HuH-7.5 (cell line): ENCODE measurements at regions not wholly inside any gene's neighbourhood (a gene's known extent, or its start where the extent isn't known, plus 50 kb on each side); places are given as distances from the start of the nearest gene placed in this dataset.
"Not testable (repeated sequence)": the region's sequence is repeated elsewhere in the genome, so short reads cannot be mapped to it uniquely, and the experiment has no call there.

Source experiments
- DNase-seq: peaks from one replicate; pipeline ENCODE4 v3.0.0; 2011; ENCODE audit warnings: low spot score

DNA sequence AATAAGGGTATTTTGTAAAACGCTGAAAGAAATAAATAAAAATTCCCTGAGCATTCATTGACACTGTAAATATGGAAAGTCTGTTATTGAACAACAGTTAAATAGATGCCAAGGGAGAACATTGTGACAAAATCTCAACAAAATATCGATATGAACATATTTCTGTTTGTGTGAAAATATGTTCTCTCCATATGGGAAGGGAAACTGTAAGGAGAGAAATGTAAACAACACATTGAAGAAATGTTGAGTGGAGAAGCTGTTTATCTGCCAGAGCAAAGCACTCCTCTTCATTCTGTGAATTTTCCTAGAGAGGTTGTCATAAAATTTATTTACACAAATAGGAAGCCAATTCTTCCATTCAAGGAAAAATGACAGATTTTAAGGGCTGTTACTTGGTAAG, 57.1 kb upstream of the EOMES start:
- no peak for DNase-seq

DNA sequence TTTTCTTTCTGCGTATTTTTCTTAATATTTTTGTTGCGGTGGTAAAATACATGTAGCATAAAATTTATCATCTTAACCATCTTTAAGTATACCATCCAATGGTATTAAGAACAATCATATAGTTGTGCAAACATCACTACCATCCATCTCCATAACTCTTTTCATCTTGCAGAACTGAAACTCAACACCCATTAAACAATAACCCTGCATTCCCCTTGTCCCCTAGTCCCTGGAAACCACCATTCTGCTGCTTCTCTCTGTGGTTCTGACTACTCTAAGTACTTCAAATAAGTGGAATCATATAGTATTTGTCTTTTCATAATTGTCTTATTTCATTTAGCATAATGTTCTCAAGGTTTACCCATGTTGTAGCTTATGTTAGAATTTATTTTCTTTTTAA, 67.3 kb upstream of the EOMES start:
- DNase-seq, result no peak

DNA sequence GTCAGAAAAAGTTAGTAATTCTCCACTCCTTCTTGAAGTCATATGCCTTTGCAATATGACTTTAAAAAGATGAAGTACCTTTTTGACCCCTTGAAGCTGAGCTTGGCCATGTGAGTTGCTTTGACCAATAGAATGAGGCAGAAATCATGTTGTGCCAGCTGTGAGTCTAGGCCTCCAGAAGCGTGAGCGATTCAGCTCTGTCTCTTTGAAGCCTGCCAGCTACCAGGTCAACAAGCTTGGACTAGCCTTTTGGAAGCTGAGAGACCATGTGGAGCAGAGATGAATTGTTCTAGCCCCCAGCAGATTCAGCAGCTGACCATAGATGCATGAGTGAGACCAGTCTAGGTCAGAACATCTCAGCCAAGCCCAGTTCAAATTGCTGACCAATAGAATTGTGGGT, 69.8 kb upstream of the EOMES start:
- DNase-seq, result no peak

DNA sequence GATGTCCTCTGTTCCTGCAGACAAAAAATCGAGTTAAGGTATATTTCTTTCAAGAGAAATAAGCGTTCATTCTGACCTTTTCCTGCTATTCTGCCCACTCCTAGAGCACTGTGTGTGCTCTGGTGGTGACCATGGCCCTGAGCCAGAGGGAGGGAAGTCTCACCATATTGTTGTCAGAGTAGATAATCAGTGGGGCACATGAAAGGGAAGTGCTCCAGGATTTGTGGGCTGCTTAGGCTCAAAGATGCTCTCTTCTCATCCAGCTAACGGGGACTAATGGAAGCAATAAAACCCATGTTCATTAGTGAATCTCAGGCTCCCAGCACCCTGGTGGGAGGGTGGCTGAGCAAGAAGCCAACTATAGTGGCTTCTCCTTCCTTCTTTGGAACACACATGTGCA, 70.7 kb upstream of the EOMES start:
- no peak for DNase-seq

DNA sequence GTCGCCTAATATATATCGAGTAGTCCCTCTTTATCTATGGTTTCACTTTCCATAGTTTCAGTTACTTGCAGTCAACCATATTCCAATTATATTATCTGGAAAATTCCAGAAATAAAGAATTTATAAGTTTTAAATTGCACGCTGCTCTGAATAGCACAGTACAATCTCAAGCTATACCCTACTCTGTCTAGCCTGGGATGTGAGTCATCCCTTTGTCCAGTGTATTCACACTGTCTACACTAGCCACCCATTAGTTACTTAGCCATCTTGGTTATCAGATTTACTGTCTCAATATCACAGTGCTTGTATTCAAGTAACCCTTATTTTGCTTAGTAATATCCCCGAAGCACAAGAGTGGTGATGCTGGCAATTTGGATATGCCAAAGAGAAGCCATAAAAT, 72.1 kb upstream of the EOMES start:
- no peak for DNase-seq

DNA sequence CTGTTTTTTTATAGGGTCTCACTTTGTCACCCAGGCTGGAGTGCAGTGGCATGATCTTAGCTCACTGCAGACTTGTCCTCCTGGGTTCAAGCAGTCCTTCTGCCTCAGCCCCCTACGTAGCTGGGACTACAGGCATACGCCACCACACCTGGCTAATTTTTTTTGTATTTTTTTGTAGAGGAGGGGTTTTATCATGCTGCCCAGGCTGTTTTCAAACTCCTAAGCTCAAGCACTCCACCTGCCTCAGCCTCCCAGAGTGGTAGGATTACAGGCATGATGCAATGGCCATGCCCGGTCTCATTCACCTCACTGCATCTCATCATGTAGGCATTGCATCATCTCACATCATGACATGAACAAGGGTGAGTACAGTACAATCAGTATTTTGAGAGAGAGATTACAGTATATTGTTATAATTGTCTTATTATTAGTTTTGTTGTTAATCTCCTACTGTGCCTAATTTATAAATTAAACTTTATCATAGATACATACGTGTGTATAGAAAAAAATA, 74.3 kb upstream of the EOMES start:
- DNase-seq, result no peak

DNA sequence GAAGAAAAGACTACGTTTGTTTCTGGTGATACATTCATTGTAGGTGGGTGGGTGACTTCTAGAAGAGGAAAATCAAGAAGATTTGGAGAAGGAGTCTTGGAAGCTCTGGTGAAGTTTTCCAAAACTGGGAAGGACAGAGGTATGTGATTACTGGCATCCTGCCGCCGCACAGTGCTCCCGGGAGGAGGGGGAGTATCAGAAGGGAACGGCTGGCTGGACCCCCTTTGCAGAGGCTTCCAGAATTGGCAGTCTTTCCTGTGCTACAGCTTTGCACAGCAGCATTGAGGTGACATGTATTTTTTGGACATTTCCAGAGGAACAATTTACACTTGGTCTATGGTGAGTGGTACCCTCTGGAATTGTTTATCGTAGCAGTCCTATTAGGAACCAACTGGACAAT, 75.7 kb upstream of the EOMES start:
- no peak for DNase-seq

DNA sequence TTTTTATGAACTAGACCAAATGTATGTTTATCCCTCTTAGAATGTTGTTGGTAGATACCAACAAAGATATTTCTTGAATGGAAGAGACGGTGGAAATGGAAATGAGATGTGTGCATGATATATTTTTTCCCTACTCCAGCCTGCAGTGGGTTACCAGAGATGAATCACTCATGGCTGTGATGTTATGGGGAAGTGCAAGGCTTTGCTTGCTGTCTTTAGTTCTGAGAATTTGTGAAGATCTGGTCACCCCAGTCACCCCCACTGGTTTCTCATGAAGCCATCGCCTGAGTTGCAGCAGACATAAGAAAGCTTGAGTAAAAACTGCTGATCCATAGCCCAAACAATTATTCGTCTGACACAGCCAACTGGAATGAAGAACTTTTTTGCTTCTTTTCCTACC, 78.1 kb upstream of the EOMES start:
- no peak for DNase-seq

DNA sequence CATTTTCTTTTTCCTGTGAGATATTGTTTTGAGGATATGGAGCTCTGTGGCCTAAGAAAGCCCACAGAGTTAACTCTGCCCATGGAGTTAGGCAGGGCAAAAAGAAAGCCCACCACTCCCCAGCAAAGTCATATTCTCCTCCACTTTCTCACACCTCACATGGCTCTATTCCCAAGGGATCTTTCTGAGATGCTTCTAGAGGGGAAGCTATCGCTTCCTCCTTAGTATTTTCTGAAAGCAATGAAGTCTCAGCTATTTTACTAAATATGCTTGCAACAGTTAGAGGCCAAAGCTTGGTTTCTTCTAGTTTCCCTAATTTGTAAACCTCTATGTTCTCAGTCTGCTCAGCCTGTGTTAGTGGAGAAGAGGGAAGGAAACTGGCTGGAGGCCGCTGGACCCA, 80.3 kb upstream of the EOMES start:
- DNase-seq, result no peak

DNA sequence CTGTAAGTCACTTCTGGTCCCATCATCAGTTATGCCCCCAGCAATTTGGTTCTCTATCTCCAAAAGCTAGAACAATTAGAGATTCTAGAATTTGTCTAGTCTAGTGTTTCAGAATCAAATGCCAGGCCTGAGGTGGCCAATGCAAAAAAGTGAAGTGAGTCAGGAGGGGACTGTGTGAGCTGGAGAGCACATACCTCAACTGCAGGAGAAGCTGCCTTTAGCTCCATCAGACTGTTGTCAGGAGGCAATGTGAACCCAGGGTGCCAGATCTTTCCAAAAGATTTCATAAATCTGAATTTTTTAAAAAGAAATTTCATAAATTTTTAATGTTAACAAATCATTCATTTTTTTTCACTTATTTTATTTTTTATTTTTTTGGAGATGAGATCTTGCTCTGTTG, 80.7 kb upstream of the EOMES start:
- no peak for DNase-seq

DNA sequence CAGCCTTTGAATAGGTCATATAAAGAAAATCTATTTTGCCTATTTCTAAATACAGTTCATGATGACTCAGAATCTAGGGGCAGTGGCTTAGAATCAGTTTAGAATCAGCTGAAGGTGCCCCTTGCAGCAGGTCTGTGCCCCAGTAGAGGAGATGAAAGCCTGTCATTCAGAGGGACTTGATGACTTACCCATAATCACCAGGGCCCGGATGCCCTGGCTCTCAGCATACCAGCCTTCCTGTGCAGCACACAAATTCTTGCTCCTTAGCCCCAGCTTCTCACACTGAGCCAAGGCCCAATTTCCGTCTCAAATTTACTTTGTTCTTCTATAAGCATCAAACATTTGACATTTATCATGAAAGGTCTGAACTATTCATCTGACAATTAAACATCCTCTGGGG, 83.2 kb upstream of the EOMES start:
- DNase-seq, result no peak

DNA sequence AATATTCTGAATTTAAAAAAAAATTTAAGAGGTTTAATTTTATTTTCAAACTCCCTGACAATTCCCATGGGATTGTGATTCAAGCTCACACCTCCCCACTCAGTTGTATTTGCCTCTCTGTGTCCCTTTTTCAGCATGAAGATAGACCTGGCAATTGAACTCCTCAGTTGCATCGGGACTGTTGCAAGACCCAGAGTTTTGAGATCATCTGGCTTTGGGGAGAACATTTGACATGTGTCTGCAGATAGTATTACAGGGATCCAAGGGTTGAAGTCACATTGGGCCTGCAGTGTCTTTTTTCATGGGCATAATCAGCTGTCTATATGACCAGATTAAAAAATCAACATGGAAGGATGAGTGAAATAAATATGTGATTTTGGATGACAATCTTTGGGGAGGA, 91.1 kb upstream of the EOMES start:
- no peak for DNase-seq

DNA sequence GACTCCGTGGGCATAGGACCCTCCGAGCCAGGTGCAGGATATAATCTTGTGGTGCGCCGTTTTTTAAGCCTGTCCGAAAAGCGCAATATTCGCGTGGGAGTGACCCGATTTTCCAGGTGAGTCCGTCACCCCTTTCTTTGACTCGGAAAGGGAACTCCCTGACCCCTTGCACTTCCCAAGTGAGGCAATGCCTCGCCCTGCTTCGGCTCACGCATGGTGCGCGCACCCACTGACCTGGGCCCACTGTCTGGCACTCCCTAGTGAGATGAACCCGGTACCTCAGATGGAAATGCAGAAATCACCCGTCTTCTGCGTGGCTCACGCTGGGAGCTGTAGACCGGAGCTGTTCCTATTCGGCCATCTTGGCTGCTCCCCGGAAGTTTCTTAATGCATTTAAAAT, 99.5 kb upstream of the EOMES start:
- DNase-seq, result not testable (repeated sequence)

DNA sequence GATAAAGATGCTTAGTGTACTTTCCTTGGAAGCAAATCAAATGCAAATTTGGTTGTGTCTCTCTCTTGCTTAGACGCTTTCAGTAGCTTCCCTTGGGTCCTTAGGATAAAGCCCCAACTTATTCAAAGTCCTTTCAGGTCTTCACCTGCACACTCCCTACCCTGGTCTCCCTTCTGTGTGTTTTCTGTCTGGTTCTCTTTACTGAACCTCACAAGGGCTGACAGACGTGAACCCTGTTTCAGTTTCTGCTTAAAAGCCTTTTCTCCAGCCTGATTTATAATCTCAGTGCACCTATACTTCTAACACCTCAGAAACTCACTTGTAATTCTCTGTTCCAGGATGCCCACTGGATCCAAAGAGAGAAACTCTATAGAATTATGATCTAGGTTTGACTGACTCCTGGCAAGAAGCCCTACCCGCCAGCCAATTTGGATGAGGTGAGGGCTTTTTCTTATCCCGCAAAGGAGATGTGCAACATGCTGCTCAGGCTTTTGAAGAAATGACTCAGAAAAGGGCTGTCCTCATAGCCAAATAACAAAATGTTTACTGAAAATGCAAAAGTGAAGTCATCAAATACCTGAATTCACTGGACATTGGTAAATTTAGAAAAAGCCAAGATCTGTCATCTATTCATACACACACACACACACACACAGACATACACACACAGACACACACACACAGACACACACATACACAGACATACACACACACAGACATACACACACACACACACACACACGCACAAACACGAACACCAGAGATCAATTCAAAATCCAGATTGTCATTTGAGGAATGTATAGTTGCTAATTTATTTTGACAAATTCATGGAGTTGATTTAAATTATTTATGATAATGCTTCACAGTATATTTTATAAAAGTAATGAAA, 102.4 kb upstream of the EOMES start:
- no peak for DNase-seq

DNA sequence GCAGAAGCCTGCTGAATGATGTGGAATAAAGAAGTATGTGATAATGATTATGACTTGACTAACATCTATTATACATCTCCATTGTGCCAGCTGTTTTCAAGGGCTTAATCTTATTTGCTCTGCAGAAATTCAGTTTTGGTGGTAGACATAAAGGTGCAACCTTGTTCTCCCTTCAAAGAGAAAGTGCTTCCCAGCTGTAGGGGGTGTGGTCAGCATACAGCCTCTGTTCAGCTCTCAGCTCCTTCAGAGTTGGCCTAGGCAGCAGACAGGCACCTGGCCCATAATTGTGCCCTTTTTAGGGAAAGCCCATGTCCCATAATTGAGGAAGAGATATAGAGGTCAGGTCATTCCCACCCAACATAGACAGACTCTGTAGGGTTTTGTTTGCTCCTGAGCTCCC, 104.3 kb upstream of the EOMES start:
- no peak for DNase-seq

DNA sequence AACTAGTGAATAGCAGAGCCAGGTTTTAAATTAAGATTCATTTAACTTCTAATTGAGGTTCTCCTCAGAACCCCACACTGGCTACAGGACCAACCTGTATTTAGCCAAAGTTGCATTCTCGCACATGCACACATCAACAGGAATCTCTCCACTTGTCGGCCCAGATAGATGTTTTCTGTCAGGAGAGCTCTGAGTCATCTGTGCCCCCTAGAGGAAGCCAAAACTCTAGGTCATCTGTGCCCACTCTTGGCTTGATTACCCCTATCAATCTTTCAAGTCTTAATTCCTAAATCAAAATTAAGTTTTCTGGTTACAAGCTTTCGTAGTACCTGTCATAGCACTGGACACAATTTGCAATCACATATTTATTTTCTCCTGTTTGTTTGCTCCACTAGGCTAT, 104.9 kb upstream of the EOMES start:
- no peak for DNase-seq

DNA sequence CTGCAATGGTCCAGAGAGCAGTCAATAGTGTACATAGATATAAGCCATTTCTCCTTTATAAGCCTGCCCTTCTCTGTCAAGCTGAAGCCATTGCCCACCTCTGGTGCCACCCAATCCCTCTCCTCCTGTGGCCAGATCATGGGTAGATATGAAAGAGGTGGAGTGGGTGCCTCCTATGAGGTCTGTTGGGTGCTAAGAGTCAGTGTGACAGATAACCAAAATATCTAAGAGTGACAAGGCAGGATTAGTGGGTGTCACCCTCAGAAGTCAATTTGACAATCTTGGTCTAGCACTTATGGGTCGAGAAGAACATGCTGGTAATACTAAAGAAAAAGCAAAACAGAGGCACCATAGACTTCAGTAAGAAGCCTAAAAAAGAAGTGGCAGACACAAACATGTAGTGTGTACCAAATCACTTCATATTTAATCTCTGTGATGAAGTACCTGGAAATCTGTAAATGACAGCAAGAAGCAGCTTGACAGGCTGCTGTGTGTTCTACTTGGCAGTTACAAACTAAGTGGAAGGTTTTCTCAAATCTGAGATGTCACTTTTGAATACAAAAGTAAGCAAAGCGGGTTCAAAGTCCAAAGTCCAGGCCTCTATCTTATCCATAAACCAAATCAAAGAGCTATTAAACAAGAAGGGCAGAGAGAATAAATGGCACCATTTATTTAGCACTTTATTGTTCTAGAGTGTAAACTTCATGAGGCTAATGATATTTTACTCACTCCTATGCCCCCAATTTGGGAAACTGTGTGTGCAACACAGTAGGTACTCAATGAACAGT, 118.9 kb upstream of the EOMES start:
- no peak for DNase-seq

DNA sequence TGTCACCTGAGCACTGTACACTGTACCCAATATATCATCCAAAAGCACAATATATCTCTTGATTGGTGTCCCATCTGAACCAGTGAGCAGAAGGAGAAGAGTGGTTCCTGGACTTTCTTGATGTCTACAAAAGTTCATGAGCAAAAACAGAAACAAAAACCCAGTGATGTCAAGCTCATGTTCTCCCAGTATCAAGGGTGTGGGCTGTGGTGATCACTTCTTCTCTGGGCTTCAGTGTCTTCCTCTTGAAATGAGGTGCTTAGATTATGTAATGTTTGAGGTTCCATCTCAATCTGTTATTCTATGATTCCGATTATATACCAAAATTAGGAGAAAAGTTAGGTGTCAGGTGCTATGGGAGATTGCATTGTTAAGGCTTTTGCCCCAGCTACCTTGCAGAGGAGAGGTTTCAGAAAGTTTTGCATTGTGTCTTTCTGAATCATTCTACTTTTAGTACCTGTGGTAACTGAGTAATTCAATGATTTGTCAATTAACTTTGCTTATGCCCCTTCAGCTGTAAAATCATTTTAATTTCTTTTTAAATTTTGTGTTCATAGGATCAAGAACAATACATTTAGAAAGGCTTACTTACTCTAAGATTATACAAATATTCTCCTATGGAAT, 122.0 kb upstream of the EOMES start:
- no peak for DNase-seq

DNA sequence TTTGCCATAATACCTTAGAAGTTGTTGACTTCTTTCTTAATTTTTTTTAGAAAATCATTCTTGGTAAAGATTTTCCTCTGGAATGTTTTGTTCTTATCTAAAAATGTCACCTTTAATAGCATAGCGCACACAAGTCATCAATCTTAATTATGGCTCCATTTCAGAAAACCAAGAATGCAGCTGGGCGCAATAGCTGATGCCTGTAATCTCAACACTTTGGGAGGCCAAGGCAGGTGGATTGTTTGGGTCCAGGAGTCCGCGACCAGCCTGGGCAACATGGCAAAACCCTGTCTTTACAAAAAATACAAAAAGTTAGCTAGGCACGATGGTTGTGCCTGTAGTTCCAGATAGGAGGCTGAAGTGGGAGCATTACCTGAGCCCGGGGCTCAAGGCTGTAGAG, 125.6 kb upstream of the EOMES start:
- no peak for DNase-seq

DNA sequence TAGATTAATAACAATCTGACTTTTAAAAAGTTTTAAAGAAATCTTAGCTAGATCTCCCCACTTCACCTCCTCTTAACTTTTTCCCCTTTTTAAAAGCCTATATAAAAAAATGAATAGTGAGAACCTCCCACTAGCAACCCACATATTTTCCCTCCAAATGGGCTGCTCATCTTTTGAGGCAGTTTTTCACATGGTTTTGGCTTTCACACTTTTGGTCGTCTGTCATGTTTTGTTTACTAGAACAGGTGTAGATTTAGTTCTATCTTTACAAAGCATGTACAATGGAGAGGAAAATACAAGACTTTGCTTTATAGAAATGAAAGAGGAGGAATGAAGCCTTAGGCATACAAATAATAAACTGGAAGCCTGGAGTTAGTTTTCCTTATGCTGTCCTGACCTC, 126.7 kb upstream of the EOMES start:
- DNase-seq, result no peak

DNA sequence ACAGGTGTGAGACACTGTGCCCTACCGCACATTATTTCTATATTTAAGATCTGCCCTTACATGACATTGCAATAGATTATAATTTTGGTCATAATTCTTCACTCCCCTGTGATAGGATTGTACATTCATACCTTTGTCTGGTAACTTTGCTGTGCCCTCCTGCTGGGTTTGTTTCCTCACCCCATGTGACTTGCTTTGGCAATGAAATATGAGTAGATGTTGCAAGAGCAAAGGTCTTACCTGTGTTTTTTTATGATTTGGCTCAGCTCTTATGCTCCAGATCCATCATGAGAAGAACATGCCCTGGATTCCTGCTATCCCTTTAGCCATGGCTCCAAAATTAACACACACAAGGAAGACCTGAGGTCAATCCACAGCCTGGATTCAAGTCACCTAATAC, 137.7 kb upstream of the EOMES start:
- no peak for DNase-seq

DNA sequence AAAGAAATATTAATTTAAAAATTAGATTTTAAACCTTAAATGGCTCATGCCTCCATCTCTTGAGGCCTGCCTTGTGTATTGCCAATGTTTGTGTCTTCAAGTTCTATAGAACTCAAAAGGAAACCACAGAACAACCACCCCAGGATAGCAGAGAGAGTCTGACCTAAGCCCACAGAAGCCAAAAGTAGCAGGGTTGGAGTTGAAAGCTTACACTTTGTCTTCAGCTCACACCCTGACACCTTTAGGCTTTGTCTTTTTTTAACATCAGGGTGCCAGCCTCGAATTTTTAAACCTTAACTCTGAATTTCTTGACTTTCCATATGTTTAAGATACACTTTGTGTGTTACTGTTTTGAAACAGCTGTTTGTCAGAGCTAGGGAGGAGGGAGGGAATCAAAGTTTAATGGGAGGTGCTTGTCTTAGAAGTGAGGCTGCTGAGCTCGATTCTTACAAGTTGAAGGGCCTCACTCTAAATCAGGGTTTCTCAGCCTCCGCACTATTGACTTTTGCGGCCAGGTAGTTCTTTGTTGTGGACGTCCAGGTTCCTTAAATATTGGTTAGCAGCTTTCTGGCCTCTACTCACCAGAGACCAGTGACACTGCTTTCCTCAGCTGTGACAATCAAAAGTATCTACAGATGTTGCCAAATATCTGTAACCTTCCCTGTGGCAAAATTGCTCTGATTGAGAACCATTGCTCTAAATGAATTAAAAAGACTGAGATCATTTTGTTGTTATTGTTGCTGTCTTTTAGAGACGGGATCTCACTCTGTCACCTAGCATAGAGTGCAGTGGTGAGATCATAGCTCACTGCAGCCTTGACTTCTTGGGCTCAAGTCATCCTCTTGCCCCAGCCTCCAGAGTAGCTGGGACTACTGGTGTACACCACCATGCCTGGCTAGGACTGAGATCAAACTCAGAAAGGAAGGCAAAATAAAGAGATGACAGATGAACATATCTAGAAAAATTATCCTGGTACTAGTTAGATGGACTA, 139.2 kb upstream of the EOMES start:
- no peak for DNase-seq
